ENCODE measurements at regions not wholly inside any gene's neighbourhood (a gene's known extent, or its start where the extent isn't known, plus 50 kb on each side); places are given as distances from the start of the nearest gene placed in this dataset.
A peak's percentile ranks its signal among the peaks of the same experiment; 100 is the strongest.

GRCh38 chr1:229059671-229060539, 211.0 kb upstream of the RAB4A start (continued):
- TF ChIP-seq PLSCR1 (CRISPR knock-in tag; IDR thresholded peaks at IDR 0.05; ENCODE audit: borderline replicate concordance) (no peak), REL (CRISPR knock-in tag; conservative IDR thresholded peaks at IDR 0.05) (no peak), HMGXB3 (CRISPR knock-in tag; IDR thresholded peaks at IDR 0.05; ENCODE audit: borderline replicate concordance) (no peak), KAT8 (CRISPR knock-in tag; IDR thresholded peaks at IDR 0.05) (no peak), ZNF362 (CRISPR knock-in tag; IDR thresholded peaks at IDR 0.05; ENCODE audit: borderline replicate concordance) (no peak), ETV5 (CRISPR knock-in tag; IDR thresholded peaks at IDR 0.05; ENCODE audit: borderline replicate concordance) (0 out of 2 replicates have a peak, but pooled peaks have one; percentile 10), NCOR1 (IDR thresholded peaks at IDR 0.05; ENCODE audit: borderline replicate concordance, low read length) (0 out of 2 replicates have a peak, but pooled peaks have one; percentile 35), POLR2AphosphoS2 (IDR thresholded peaks at IDR 0.05; ENCODE audit: low read depth, low read length) (no peak), PAXIP1 (CRISPR knock-in tag; conservative IDR thresholded peaks at IDR 0.05) (0 out of 2 replicates have a peak, but pooled peaks have one; percentile 16), ZFP36L2 (CRISPR knock-in tag; IDR thresholded peaks at IDR 0.05) (no peak), MED8 (CRISPR knock-in tag; IDR thresholded peaks at IDR 0.05; ENCODE audit: insufficient replicate concordance) (no peak), SP2 (CRISPR knock-in tag; IDR thresholded peaks at IDR 0.05) (no peak), ZNF530 (CRISPR knock-in tag; IDR thresholded peaks at IDR 0.05; ENCODE audit: low read depth) (no peak), YY1 (IDR thresholded peaks at IDR 0.05; ENCODE audit: insufficient read depth, insufficient replicate concordance, low read depth, low read length) (no peak)

All from HepG2 (cell line).